ENCODE measurements at regions not wholly inside any gene's neighbourhood (a gene's known extent, or its start where the extent isn't known, plus 50 kb on each side); places are given as distances from the start of the nearest gene placed in this dataset.

DNA sequence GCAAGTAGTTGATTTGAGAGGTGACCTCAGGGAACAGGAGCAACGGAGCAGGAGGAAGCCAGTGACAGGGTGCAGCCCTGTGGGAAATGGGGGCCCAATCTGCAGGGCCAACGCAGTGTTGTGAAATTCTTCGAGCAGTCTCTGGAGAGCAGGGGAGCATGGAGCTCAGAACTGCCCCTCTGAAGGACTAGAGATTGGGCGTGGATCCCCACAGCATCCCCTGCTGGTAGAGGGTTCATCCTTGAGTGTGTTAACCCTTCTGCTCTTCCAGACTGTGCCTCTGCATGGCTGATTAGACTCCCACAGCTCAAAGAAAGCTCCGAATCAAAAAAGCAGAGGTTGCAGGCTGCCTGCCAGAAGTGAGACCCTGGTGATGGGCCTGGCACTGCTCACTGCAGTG, 77.9 kb upstream of the UQCRFS1 start:
- H3K4me3 ChIP-seq (ENCODE audit: low read depth, low read length), result no peak overlapping the region

DNA sequence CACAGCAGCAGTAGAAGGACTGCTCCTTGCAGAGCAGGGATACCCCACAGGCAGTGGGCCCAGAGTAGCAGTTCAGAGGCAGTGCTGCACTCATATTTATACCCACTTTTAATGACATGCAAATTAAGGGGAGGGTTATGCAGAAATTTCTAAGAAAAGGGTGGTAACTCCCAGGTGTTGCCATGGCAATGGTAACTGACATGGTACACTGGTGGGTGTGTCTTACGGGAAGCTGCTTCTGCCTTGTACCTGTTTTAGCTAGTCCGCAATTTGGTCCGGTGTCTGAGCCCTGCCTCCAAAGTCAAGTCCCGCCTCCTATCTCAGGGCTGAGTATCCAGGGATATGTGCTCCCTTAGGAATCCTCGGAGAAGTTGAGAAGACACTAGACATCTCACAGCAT, 79.2 kb upstream of the UQCRFS1 start:
- H3K4me3 ChIP-seq (ENCODE audit: low read depth, low read length), result no peak overlapping the region
- DNase-seq (ENCODE audit: low read depth), result no peak
- TF ChIP-seq, protein P1, sequence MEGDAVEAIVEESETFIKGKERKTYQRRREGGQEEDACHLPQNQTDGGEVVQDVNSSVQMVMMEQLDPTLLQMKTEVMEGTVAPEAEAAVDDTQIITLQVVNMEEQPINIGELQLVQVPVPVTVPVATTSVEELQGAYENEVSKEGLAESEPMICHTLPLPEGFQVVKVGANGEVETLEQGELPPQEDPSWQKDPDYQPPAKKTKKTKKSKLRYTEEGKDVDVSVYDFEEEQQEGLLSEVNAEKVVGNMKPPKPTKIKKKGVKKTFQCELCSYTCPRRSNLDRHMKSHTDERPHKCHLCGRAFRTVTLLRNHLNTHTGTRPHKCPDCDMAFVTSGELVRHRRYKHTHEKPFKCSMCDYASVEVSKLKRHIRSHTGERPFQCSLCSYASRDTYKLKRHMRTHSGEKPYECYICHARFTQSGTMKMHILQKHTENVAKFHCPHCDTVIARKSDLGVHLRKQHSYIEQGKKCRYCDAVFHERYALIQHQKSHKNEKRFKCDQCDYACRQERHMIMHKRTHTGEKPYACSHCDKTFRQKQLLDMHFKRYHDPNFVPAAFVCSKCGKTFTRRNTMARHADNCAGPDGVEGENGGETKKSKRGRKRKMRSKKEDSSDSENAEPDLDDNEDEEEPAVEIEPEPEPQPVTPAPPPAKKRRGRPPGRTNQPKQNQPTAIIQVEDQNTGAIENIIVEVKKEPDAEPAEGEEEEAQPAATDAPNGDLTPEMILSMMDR (IDR thresholded peaks at IDR 0.05; ENCODE audit: insufficient read depth, low read depth, low read length, missing control alignments), result no peak

More for the DNA sequence above, 77.9 kb upstream of the UQCRFS1 start:
- DNase-seq (ENCODE audit: low read depth), result no peak
- TF ChIP-seq, protein P1 (IDR thresholded peaks at IDR 0.05; ENCODE audit: insufficient read depth, low read depth, low read length, missing control alignments), result no peak

DNA sequence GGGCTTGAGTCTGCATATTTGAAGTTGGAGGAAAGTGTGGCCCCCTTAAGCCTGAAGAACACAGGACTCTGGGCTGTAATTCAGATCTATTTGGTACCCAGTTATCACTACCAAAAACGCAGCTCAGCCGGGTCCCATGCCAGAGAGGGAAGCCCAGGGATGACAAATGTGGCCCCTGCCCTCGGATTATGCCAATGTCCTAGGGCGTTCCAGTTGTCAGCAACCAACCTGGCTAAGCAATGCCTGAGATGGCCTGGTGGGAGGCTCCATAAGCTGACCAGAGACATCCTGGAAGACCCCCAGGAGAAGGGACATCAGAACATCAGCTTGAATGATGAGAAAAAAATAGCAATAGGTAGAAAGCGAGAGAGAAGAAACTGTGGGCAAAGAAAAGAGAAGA, 79.6 kb upstream of the UQCRFS1 start:
- DNase-seq (ENCODE audit: low read depth), result no peak
- H3K4me3 ChIP-seq (ENCODE audit: low read depth, low read length), result no peak overlapping the region
- TF ChIP-seq, protein P1 (IDR thresholded peaks at IDR 0.05; ENCODE audit: insufficient read depth, low read depth, low read length, missing control alignments), result no peak

DNA sequence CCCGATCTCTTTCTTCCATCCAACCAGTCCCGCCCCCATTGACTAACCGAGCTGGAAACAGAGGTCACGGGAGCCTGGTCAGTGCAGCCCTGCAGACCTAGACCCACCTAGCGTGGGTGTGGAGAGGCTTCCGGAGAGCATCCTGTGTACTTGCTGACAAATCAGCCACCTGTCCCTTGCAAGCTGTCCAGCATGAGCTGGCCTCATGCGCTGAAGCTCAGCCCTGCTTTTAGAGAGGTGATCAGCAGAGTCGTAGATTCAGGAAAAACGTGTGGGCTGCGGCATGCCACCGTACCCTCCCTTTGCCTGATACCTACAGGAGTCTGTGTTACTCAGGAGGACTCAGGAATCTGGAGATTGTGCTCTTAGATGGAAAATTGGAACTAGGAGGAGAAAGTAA, 80.3 kb upstream of the UQCRFS1 start:
- no peak for DNase-seq (ENCODE audit: low read depth)
- TF ChIP-seq, protein P1 (IDR thresholded peaks at IDR 0.05; ENCODE audit: insufficient read depth, low read depth, low read length, missing control alignments), result no peak

DNA sequence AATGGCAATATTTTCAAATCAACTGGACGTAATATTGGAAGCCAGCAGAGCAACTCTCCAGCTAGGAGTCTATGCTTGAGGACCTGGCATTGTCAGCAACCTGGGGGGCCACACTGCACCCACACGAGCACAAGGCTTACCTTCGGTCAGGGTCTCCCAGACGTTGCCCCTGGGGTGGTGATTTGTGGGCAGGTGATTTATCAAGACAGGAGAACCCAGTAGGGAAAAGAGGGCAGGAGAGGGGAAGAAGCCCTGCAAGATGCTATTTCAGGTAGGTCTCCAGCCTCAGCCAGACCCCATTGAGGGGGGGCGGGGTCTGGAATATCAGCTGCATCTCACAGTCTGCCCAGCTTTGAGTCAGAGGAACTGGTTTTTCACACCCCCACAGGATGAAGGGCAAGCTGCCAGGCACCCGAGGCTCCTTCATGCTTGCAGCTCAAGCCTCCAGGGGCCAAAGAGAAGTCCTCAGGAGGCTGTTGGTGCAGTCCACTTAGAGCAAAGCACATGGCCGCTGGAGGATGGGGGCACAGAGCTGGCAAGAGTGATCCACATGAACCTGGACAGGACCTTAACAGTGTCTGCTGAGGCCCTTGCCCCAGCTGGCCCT, 80.9 kb upstream of the UQCRFS1 start:
- DNase-seq (ENCODE audit: low read depth), result no peak
- no peak overlapping the region for H3K4me3 ChIP-seq (ENCODE audit: low read depth, low read length)
- TF ChIP-seq, protein P1 (IDR thresholded peaks at IDR 0.05; ENCODE audit: insufficient read depth, low read depth, low read length, missing control alignments), result no peak

More for the DNA sequence above, 80.3 kb upstream of the UQCRFS1 start:
- no peak overlapping the region for H3K4me3 ChIP-seq (ENCODE audit: low read depth, low read length)

DNA sequence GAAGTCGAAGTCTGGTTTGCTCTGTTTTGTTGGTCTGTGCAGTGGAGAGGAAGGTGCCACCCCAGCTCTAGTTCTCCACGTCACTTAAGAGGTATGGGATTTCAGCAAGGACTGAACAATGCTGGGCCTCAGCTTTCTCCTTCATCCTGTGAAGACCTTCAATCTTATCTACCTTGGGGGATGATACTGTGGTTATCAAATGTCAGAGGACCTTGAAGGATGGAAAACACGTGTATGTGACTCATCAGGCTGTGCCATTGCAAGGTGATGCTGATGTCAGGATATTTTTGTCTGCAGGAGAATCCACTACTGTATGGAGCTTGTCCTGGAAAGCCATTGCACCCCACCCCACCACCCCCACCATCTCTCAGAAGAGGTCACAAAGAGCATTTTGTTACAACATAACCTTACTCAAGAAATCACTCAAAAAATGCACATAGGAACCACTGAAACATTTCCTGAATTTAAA, 81.4 kb upstream of the UQCRFS1 start:
- TF ChIP-seq, protein P1 (IDR thresholded peaks at IDR 0.05; ENCODE audit: insufficient read depth, low read depth, low read length, missing control alignments), result no peak
- no peak overlapping the region for H3K4me3 ChIP-seq (ENCODE audit: low read depth, low read length)
- no peak for DNase-seq (ENCODE audit: low read depth)

- no peak for DNase-seq (ENCODE audit: low read depth)
- H3K4me3 ChIP-seq (ENCODE audit: low read depth, low read length), result no peak overlapping the region
- TF ChIP-seq, protein P1 (IDR thresholded peaks at IDR 0.05; ENCODE audit: insufficient read depth, low read depth, low read length, missing control alignments), result no peak
These were observed 82.3 kb upstream of the UQCRFS1 start for GRCh38 chr19:29295285-29295684.

Measured in GM12865 (cell line).